LNCAP (cell line): ENCODE measurements at regions not wholly inside any gene's neighbourhood (a gene's known extent, or its start where the extent isn't known, plus 50 kb on each side); places are given as distances from the start of the nearest gene placed in this dataset.

Source experiments
- TF ChIP-seq, protein P1 (sequence below): fragments of 450-650 bp; IDR thresholded peaks from 2 replicates; pipeline ENCODE4 v1.5.1; 2017; ENCODE audit warnings: mild to moderate bottlenecking

- TF ChIP-seq, protein P1, sequence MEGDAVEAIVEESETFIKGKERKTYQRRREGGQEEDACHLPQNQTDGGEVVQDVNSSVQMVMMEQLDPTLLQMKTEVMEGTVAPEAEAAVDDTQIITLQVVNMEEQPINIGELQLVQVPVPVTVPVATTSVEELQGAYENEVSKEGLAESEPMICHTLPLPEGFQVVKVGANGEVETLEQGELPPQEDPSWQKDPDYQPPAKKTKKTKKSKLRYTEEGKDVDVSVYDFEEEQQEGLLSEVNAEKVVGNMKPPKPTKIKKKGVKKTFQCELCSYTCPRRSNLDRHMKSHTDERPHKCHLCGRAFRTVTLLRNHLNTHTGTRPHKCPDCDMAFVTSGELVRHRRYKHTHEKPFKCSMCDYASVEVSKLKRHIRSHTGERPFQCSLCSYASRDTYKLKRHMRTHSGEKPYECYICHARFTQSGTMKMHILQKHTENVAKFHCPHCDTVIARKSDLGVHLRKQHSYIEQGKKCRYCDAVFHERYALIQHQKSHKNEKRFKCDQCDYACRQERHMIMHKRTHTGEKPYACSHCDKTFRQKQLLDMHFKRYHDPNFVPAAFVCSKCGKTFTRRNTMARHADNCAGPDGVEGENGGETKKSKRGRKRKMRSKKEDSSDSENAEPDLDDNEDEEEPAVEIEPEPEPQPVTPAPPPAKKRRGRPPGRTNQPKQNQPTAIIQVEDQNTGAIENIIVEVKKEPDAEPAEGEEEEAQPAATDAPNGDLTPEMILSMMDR, result no peak
Observed at GRCh38 chr7:30225863-30226613, 58.4 kb upstream of the ZNRF2 start.

- TF ChIP-seq, protein P1, result peak; percentile 59
Observed at GRCh38 chr7:30226614-30227268, 57.7 kb upstream of the ZNRF2 start.

DNA sequence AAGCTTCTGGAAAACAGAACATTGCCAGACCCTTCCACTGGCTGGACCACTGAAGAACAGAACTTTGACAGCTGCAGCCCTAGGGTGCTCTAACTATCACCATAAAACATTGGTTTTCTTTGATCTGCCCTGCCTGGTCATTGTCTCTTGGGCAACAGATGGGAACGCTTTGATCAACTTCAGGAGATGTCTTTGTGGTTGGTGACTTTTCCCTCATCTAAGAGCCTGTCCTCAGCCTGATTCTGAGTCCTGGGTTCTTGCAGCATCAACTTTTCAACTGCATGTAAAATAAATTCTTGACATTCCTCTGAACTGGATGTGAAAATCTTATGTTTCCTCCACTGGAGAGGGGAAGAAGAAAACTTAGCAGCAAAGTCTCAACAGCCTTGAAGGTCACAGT lies 53.1 kb upstream of the ZNRF2 start:
- TF ChIP-seq, protein P1, result no peak

DNA sequence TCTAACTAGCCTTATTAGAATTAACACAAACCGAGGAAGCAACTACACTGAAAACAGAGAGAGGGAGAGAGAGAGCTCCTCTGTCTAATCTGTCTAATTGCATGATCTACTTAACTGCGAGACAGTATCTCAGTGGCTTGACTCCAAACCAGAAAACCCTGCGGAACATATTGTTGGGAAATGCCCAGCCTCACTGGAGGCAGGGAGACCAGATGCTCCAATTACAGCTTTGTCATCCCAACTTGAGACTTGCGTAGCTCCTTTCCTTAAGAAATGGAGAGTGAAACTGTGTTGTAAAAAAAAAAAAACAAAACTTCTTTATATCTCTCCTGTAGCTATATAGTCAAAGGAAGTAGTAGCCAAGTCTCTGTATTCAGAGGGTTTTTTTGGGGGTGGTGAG lies 52.0 kb upstream of the ZNRF2 start:
- TF ChIP-seq, protein P1, result no peak
